Cardiac muscle cell (in vitro differentiated cells and primary cell): ENCODE measurements at regions not wholly inside any gene's neighbourhood (a gene's known extent, or its start where the extent isn't known, plus 50 kb on each side); places are given as distances from the start of the nearest gene placed in this dataset.
A peak's percentile ranks its signal among the peaks of the same experiment; 100 is the strongest.

Experiments
- DNase-seq, 2 donors: peaks; one replicate each; pipeline versions ENCODE4 v3.0.0 to v3.0.0-alpha.2; 2010 to 2017; ENCODE audit warnings: low read depth in 1 of 2, low spot score in 1 of 2
- H3K27ac ChIP-seq: fragments of 200-600 bp; sonication (generic); 2 replicates; pipeline ENCODE4 v1.5.1; 2016
- H3K27me3 ChIP-seq: fragments of 200-600 bp; sonication (generic); 2 replicates; pipeline ENCODE4 v1.6.0; 2016; ENCODE audit warnings: control low read depth
- H3K36me3 ChIP-seq: fragments of 200-600 bp; sonication (generic); 2 replicates; pipeline ENCODE4 v1.5.1; 2016; ENCODE audit warnings: control low read depth
- H3K4me1 ChIP-seq: fragments of 200-600 bp; sonication (generic); 2 replicates; pipeline ENCODE4 v1.8.1; 2017; ENCODE audit warnings: low read depth, mild to moderate bottlenecking, mixed run types
- H3K4me3 ChIP-seq: fragments of 200-600 bp; sonication (generic); 2 replicates; pipeline ENCODE4 v1.5.1; 2016; ENCODE audit warnings: mild to moderate bottlenecking
- H3K9me3 ChIP-seq: fragments of 200-600 bp; sonication (generic); 2 replicates; pipeline ENCODE4 v1.5.1; 2017; ENCODE audit warnings: low read depth, mild to moderate bottlenecking, control low read depth
- CTCF ChIP-seq: IDR thresholded peaks from 2 replicates; pipeline ENCODE4 v1.5.1; 2012; ENCODE audit warnings: low read depth, mild to moderate bottlenecking, low read length

- Histone ChIP-seq H3K4me1 (no peaks in the 10 kb centered on the region), H3K36me3 (no peaks in the 10 kb centered on the region), H3K27ac (no peak overlapping the region), H3K27me3 (no peaks in the 10 kb centered on the region), H3K4me3 (no peak overlapping the region), H3K9me3 (no peaks in the 10 kb centered on the region)
- DNase-seq: no peak
- no peak for TF ChIP-seq CTCF
Measured at GRCh38 chr13:89165685-89166084, 1494.5 kb downstream of the SLITRK5 start.

- H3K4me3 ChIP-seq: no peak overlapping the region
- no peaks in the 10 kb centered on the region for H3K9me3 ChIP-seq
- no peaks in the 10 kb centered on the region for H3K36me3 ChIP-seq
- no peak for TF ChIP-seq CTCF
- H3K4me1 ChIP-seq: no peaks in the 10 kb centered on the region
- H3K27me3 ChIP-seq: no peaks in the 10 kb centered on the region
- no peak overlapping the region for H3K27ac ChIP-seq
- peak in 1 of 2 donors; percentile 11 for DNase-seq
Measured at GRCh38 chr13:89169951-89170350, 1498.8 kb downstream of the SLITRK5 start.

GRCh38 chr13:89181041-89181440 lies 1509.9 kb downstream of the SLITRK5 start:
- no peak for DNase-seq
- Histone ChIP-seq H3K27ac (no peak overlapping the region), H3K36me3 (no peaks in the 10 kb centered on the region), H3K4me3 (no peak overlapping the region), H3K27me3 (no peaks in the 10 kb centered on the region), H3K9me3 (no peaks in the 10 kb centered on the region), H3K4me1 (no peaks in the 10 kb centered on the region)
- TF ChIP-seq CTCF: no peak

GRCh38 chr13:89199138-89199537 lies 1528.0 kb downstream of the SLITRK5 start:
- no peaks in the 10 kb centered on the region for H3K27me3 ChIP-seq
- no peaks in the 10 kb centered on the region for H3K36me3 ChIP-seq
- no peak for DNase-seq
- no peaks in the 10 kb centered on the region for H3K9me3 ChIP-seq
- no peak for TF ChIP-seq CTCF
- no peak overlapping the region for H3K27ac ChIP-seq
- no peaks in the 10 kb centered on the region for H3K4me1 ChIP-seq
- H3K4me3 ChIP-seq: no peak overlapping the region

GRCh38 chr13:89204435-89204834 lies 1533.3 kb downstream of the SLITRK5 start:
- Histone ChIP-seq H3K27me3 (no peaks in the 10 kb centered on the region), H3K4me1 (no peaks in the 10 kb centered on the region), H3K36me3 (no peaks in the 10 kb centered on the region), H3K27ac (no peak overlapping the region), H3K9me3 (no peaks in the 10 kb centered on the region), H3K4me3 (no peak overlapping the region)
- no peak for DNase-seq
- no peak for TF ChIP-seq CTCF
